CD4-positive, CD25-positive, alpha-beta regulatory T cell (primary cell): ENCODE measurements at regions not wholly inside any gene's neighbourhood (a gene's known extent, or its start where the extent isn't known, plus 50 kb on each side); places are given as distances from the start of the nearest gene placed in this dataset.

Source experiments
- ATAC-seq, 2 donors: fragments of 150-1000 bp; cut with Tn5 transposase; one replicate each; pipeline ENCODE4 v1.10.0; 2021; ENCODE audit warnings: low read depth in 2 of 2, moderate number of reproducible peaks in 2 of 2, moderate library complexity in 1 of 2
- DNase-seq, 3 donors: peaks; one replicate each; pipeline versions ENCODE4 v3.0.0 to v3.0.0-alpha.2; 2012 to 2022; ENCODE audit warnings: mixed read lengths in 1 of 3
- H3K27ac ChIP-seq: one replicate; pipeline ENCODE4 v1.7.0; 2013; ENCODE audit warnings: mild to moderate bottlenecking, low read length; ENCODE audit not compliant: insufficient read depth, poor library complexity, severe bottlenecking
- H3K27me3 ChIP-seq: one replicate; pipeline ENCODE4 v1.7.0; 2013; ENCODE audit warnings: low read length; ENCODE audit not compliant: control insufficient read depth, insufficient read depth
- H3K36me3 ChIP-seq: one replicate; pipeline ENCODE4 v1.7.0; 2013; ENCODE audit warnings: mild to moderate bottlenecking, low read length, moderate library complexity; ENCODE audit not compliant: control insufficient read depth, insufficient read depth
- H3K4me1 ChIP-seq: 2 replicates; pipeline ENCODE4 v1.7.0; 2013; ENCODE audit warnings: mild to moderate bottlenecking, low read length; ENCODE audit not compliant: insufficient read depth, control insufficient read depth, poor library complexity, severe bottlenecking
- H3K4me3 ChIP-seq: one replicate; pipeline ENCODE4 v1.7.0; 2013; ENCODE audit warnings: low read depth, mild to moderate bottlenecking, low read length, moderate library complexity
- H3K9me3 ChIP-seq, 2 experiments: 1 replicate in 1 of 2; 2 replicates in 1 of 2; pipeline ENCODE4 v1.7.0; 2013; ENCODE audit warnings: low read length in 2 of 2, mild to moderate bottlenecking in 1 of 2, moderate library complexity in 1 of 2; ENCODE audit not compliant: control insufficient read depth in 2 of 2
- H3K27ac Mint-ChIP-seq, 3 donors: one replicate each; pipeline ENCODE4 v1.8.0; 2020 to 2022; ENCODE audit warnings: mild to moderate bottlenecking in 3 of 3, mixed read lengths in 3 of 3, moderate library complexity in 2 of 3
- H3K27me3 Mint-ChIP-seq: one replicate; pipeline ENCODE4 v1.8.0; 2022; ENCODE audit warnings: mild to moderate bottlenecking, mixed read lengths
- H3K36me3 Mint-ChIP-seq: one replicate; pipeline ENCODE4 v1.8.0; 2020; ENCODE audit warnings: mixed read lengths
- H3K4me1 Mint-ChIP-seq, 4 donors: one replicate each; pipeline ENCODE4 v1.8.0; 2020 to 2022; ENCODE audit warnings: mixed read lengths in 4 of 4, mild to moderate bottlenecking in 1 of 4
- H3K4me3 Mint-ChIP-seq, 4 donors: one replicate each; pipeline ENCODE4 v1.8.0; 2020 to 2022; ENCODE audit warnings: mild to moderate bottlenecking in 4 of 4, mixed read lengths in 4 of 4, moderate library complexity in 3 of 4
- H3K9me3 Mint-ChIP-seq, 7 donors: one replicate each; pipeline ENCODE4 v1.8.0; 2020 to 2022; ENCODE audit warnings: mixed read lengths in 7 of 7, mild to moderate bottlenecking in 3 of 7, moderate library complexity in 2 of 7

DNA sequence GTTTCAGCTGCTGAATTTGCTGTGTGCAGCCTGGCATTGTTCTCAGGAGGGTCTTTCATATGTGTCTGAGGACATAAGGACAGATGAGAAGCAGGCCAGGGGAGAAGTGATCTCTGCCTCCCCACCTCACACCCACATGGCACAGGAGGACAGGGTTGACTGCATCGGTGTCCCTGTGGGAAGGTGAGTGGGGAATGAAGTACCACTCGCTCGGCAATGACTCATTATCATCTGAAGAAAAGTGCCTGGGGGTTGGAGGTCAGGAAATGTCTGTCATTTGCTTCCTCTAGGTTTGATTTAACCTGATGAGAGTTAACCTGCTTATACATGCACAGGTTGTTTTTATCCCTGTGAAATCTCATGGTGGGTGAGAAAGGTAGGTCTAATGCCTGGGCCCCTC is 195.0 kb downstream of the GADD45G start:
- Histone ChIP-seq H3K9me3 (no peaks in the 10 kb centered on the region), H3K27ac (no peak overlapping the region), H3K4me3 (no peak overlapping the region), H3K36me3 (no peaks in the 10 kb centered on the region), H3K4me1 (no peaks in the 10 kb centered on the region), H3K27me3 (no peaks in the 10 kb centered on the region)
- DNase-seq, result no peak
- H3K9me3 Mint-ChIP-seq, result peaks cover 0 to 1% (median 0%) of the 10 kb centered on the region in 7 donors
- no peaks in the 10 kb centered on the region for H3K36me3 Mint-ChIP-seq
- no peak for ATAC-seq
- no peak overlapping the region for H3K27ac Mint-ChIP-seq
- no peaks in the 10 kb centered on the region for H3K4me1 Mint-ChIP-seq
- no peak overlapping the region for H3K4me3 Mint-ChIP-seq
- peaks cover 18% of the 10 kb centered on the region for H3K27me3 Mint-ChIP-seq

DNA sequence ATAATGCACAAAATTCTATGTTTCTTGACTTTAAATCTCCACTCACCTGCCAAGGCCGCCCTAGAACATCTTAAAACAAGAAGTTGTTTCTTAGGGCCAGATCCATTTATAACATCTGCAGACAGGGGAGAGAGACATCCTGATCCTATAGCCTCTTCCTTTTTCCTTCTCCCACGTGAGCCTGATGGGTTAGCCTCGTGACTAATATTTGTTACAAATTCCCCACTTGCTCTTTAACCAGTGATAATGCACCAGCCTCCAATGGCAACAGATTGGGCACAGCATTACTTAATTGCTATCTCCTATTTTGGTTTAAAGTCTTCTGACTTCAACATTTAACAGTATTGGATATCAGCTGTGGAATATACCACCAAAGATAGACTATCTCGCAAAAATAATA is 196.5 kb downstream of the GADD45G start:
- Histone ChIP-seq H3K9me3 (no peaks in the 10 kb centered on the region), H3K27me3 (no peaks in the 10 kb centered on the region), H3K27ac (no peak overlapping the region), H3K36me3 (no peaks in the 10 kb centered on the region), H3K4me3 (no peak overlapping the region), H3K4me1 (no peaks in the 10 kb centered on the region)
- peaks cover 0 to 1% (median 0%) of the 10 kb centered on the region in 7 donors for H3K9me3 Mint-ChIP-seq
- H3K4me1 Mint-ChIP-seq, result no peaks in the 10 kb centered on the region
- no peak for ATAC-seq
- H3K4me3 Mint-ChIP-seq, result no peak overlapping the region
- no peak for DNase-seq
- H3K36me3 Mint-ChIP-seq, result no peaks in the 10 kb centered on the region
- peaks cover 15% of the 10 kb centered on the region for H3K27me3 Mint-ChIP-seq
- H3K27ac Mint-ChIP-seq, result no peak overlapping the region

DNA sequence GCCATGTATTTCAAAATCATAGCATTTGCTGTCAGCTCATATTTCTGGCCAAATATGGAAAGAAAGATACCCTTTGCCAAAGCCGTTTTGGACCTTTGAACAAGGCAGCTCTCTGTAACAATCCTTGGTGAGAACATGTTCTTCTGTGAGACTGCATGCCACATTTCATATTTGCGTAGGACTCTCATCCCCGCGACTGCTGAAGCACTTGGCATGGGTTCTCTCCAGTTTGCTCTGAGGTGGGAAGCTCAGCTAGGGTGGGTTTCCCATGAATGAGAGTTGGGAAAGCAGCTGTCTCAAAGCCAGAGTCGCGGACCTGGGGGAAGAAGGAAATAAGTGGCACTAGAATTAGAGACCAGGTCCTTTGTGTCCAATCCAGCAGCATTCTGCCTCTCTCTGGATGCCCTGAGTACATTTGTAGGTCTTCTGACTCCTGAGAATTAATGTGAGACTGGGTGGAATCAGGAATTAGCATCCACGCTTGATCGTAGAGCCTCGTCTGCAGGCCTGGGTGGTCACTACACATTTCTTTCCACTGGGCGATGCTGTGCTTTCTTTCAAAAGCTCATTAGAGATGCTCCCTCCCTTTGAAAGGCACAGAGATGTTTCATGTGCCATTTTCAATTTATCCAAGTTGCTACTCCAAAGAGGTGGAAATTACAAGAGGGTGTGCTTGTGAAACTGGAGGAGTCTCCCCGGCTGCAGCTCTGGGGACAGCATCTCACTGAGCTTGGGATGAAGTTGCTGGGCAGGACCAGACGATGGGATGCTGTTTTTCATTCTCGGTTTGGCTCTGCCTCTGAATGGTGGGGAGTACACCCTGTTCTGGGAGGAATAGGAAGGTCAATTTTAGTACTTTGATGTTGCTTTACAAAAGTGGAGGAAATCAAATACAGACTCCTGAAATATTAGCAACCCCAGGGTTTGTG is 197.2 kb downstream of the GADD45G start:
- peaks cover 0 to 1% (median 0%) of the 10 kb centered on the region in 7 donors for H3K9me3 Mint-ChIP-seq
- H3K27ac Mint-ChIP-seq, result no peak overlapping the region
- Histone ChIP-seq H3K4me3 (no peak overlapping the region), H3K4me1 (no peaks in the 10 kb centered on the region), H3K36me3 (no peaks in the 10 kb centered on the region), H3K27ac (no peak overlapping the region), H3K9me3 (no peaks in the 10 kb centered on the region), H3K27me3 (no peaks in the 10 kb centered on the region)
- DNase-seq, result no peak
- no peak overlapping the region for H3K4me3 Mint-ChIP-seq
- H3K36me3 Mint-ChIP-seq, result no peaks in the 10 kb centered on the region
- peaks cover 15% of the 10 kb centered on the region for H3K27me3 Mint-ChIP-seq
- no peaks in the 10 kb centered on the region for H3K4me1 Mint-ChIP-seq
- no peak for ATAC-seq

DNA sequence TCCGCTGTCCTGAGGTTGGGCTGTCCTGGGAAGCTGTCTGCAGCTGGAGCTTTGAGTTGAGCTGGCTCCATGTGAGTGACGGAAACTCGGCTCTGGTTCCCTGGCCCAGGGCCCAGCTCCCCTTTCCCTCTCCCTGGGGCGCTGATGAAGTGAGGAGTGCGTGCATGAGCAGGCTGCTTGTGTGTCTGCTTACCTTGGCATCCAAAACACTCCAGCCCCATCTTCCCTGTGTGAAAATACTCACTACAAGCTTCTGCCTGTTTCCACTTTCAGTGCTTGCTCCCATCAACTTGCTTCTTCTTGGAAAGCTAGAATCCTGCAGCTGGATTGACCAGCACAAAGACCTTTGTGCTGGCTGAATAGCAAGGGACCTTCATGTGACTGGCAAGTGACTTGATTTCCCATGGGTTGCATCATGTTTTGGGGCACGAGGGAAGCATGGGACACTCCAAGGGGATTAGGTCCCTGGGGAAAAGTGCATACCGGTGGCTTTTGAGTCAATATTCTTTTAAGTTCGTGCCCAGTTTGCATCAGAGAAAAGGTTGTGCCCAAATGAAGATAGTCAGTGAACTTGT is 198.1 kb downstream of the GADD45G start:
- Mint-ChIP-seq H3K36me3 (no peaks in the 10 kb centered on the region), H3K4me1 (no peaks in the 10 kb centered on the region), H3K4me3 (no peak overlapping the region), H3K27me3 (peaks cover 15% of the 10 kb centered on the region), H3K9me3 (peaks cover 0 to 1% (median 0%) of the 10 kb centered on the region in 7 donors), H3K27ac (peak overlapping the region in 1 of 3 donors; percentile 6)
- Histone ChIP-seq H3K4me1 (no peaks in the 10 kb centered on the region), H3K36me3 (no peaks in the 10 kb centered on the region), H3K9me3 (no peaks in the 10 kb centered on the region), H3K27ac (no peak overlapping the region), H3K27me3 (no peaks in the 10 kb centered on the region), H3K4me3 (no peak overlapping the region)
- DNase-seq (no peak), ATAC-seq (no peak)

DNA sequence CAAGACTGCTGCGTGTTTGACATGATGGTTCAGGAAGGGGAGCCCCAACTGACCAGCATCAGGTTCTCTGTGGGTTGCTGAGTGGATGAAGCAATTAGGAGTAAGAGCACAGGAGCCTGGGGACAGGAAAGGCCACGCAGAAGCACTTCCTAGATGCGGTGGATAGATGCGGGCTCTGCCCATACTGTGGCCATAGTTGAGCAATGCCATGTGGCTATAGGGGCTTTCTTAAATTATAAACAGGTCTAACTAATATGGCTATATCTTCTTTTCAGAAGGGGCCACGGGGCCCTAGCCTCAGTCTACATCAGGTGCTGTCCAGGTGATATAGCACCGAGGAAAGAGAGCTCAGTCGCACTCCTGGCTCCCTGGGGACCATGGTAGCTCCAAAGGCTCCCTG is 198.6 kb downstream of the GADD45G start:
- Mint-ChIP-seq H3K27me3 (peaks cover 15% of the 10 kb centered on the region), H3K36me3 (no peaks in the 10 kb centered on the region), H3K4me3 (no peak overlapping the region), H3K9me3 (peaks cover 0 to 1% (median 0%) of the 10 kb centered on the region in 7 donors), H3K27ac (no peak overlapping the region), H3K4me1 (no peaks in the 10 kb centered on the region)
- H3K4me1 ChIP-seq, result no peaks in the 10 kb centered on the region
- H3K4me3 ChIP-seq, result no peak overlapping the region
- H3K36me3 ChIP-seq, result no peaks in the 10 kb centered on the region
- ATAC-seq, result no peak
- H3K27ac ChIP-seq, result no peak overlapping the region
- no peaks in the 10 kb centered on the region for H3K27me3 ChIP-seq
- H3K9me3 ChIP-seq, result no peaks in the 10 kb centered on the region
- no peak for DNase-seq

DNA sequence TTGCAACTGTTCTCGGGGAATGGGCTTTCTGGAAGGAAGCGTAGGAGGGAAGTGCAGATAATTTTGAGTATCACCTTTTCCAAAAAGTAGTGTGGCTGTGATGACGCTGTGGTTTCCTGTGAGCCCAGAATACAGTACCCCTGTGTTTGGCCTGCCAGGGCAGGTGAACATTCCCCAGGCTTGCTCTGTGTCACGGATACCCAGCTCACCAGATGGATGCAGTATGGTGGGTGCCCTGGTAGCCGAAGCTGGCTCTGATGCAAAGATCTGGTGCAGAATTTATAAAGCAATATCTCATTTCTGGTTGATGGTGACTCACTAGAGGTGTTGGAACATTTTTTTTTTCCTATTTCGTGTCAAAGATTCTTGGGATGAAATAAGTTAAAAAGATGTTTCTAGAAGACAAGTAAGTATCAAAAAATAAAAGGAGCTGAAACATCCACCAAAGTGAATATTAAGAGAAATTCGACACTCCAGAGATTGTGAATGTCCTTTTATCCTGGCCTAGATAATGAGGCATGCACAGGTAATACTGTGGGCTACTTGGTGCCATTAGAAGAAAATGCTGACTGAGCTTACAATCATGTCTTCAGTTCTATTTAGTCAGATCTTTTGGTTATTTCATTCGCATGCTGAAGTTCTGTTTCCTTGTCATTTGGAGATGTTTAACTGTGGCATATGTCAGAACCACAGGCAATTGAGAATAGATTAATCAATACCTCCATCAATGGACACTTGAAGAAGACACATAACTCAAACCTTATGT is 200.1 kb downstream of the GADD45G start:
- no peaks in the 10 kb centered on the region for H3K27me3 ChIP-seq
- Mint-ChIP-seq H3K27me3 (peaks cover 15% of the 10 kb centered on the region), H3K9me3 (peaks cover 0 to 1% (median 0%) of the 10 kb centered on the region in 7 donors)

DNA sequence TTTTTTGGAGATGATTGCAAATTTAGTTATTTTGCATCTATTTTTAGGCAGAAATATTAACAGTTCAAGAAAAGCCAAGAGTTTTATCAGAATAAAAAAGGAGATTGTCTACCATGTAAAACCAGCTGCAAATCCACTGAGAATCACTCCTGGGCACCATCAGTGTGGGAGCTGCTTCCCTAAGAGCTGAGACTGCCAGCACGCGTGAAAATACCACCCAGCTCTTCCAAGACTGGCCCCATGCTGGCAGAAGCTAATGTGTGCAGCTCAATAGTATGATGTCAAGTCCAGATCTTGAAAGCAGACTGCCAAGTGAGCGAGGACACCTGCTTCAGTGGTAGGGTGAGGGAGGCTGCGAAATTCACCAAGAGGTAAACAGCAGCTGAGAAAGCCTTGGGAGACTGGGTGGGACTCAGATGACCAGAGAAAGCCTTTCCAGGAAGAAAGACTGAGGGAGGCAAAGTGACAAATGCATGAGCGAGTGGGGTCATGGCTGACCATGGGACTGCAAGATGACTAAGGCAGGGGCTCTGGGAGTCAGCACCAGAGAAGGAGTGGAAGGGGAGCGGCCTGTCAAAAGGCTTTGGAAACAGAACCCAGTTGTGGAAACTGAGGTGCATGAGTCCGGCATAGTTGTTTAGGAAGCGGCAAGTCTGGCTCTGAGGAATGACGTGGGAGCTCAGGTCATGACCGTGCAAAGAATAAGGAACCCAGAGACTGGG is 200.9 kb downstream of the GADD45G start:
- Mint-ChIP-seq H3K4me3 (no peak overlapping the region), H3K36me3 (no peaks in the 10 kb centered on the region), H3K27ac (no peak overlapping the region), H3K4me1 (no peaks in the 10 kb centered on the region), H3K9me3 (peaks cover 0 to 1% (median 0%) of the 10 kb centered on the region in 7 donors), H3K27me3 (peaks cover 15% of the 10 kb centered on the region)
- ATAC-seq, result no peak
- H3K27ac ChIP-seq, result no peak overlapping the region
- DNase-seq, result no peak
- no peaks in the 10 kb centered on the region for H3K4me1 ChIP-seq
- H3K36me3 ChIP-seq, result no peaks in the 10 kb centered on the region
- H3K27me3 ChIP-seq, result no peaks in the 10 kb centered on the region
- H3K4me3 ChIP-seq, result no peak overlapping the region
- no peaks in the 10 kb centered on the region for H3K9me3 ChIP-seq

More for the DNA sequence above, 200.1 kb downstream of the GADD45G start:
- H3K36me3 Mint-ChIP-seq, result no peaks in the 10 kb centered on the region
- no peak overlapping the region for H3K27ac Mint-ChIP-seq
- no peak for DNase-seq
- ATAC-seq, result no peak
- no peak overlapping the region for H3K27ac ChIP-seq
- no peak overlapping the region for H3K4me3 ChIP-seq
- no peaks in the 10 kb centered on the region for H3K4me1 ChIP-seq
- H3K9me3 ChIP-seq, result no peaks in the 10 kb centered on the region
- no peak overlapping the region for H3K4me3 Mint-ChIP-seq
- H3K36me3 ChIP-seq, result no peaks in the 10 kb centered on the region
- no peaks in the 10 kb centered on the region for H3K4me1 Mint-ChIP-seq
